Hepatocyte (in vitro differentiated cells): ENCODE measurements at regions not wholly inside any gene's neighbourhood (a gene's known extent, or its start where the extent isn't known, plus 50 kb on each side); places are given as distances from the start of the nearest gene placed in this dataset.

Experiments used
- CTCF ChIP-seq: fragments of 200-600 bp; sonication (generic); IDR thresholded peaks from 2 replicates; pipeline ENCODE4 v1.5.1; 2016; ENCODE audit warnings: antibody characterized with exemption, mild to moderate bottlenecking; ENCODE audit not compliant: poor library complexity
- EZH2phosphoT487 ChIP-seq: fragments of 200-600 bp; sonication (generic); IDR thresholded peaks from one replicate; pipeline ENCODE4 v1.6.1; 2018; ENCODE audit warnings: antibody characterized with exemption, mild to moderate bottlenecking, low read depth, moderate library complexity; ENCODE audit not compliant: unreplicated experiment, severe bottlenecking

DNA sequence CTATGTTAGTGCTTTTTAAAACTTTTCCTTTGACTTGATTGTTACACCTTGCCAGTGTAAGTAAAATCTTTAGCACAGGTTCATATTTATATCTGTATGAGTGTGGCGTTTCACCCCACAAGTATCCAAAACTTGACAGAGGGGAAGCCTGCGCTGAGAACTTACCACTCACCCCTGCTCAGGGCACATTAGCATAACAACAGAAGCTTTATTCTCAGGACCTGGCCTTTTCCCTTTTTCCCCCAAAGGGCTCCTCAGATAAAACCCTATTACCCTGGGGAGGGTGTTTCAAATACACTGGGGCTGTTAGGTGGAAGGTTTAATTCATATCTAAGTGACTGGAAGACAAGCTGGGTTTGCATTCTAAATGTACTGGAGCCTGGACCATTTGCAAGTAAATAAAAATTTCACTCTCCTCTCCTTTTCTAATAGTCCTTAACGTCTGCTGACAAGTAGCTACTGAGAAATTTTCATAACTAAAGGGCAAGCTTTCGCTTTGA lies 276.6 kb downstream of the RNF152 start:
- no peak for TF ChIP-seq CTCF
- TF ChIP-seq EZH2phosphoT487 = no peak
